ENCODE measurements at regions not wholly inside any gene's neighbourhood (a gene's known extent, or its start where the extent isn't known, plus 50 kb on each side); places are given as distances from the start of the nearest gene placed in this dataset.

- Mint-ChIP-seq H3K9me3 (no peaks in the 10 kb centered on the region), H3K36me3 (ENCODE audit: low read depth) (no peaks in the 10 kb centered on the region), H3K4me1 (peaks cover 58% of the 10 kb centered on the region), H3K4me3 (no peak overlapping the region), H3K27ac (ENCODE audit: unreplicated experiment) (no peak overlapping the region), H3K27me3 (ENCODE audit: low read depth) (no peaks in the 10 kb centered on the region)
- TF ChIP-seq CTCF (conservative IDR thresholded peaks at IDR 0.05), result no peak
- DNase-seq (ENCODE audit: low read depth, low spot score), result no peak
Measured at GRCh38 chr5:125154301-125155110, 408.1 kb upstream of the ZNF608 start.

GRCh38 chr5:125160787-125161502 is 414.5 kb upstream of the ZNF608 start:
- H3K4me1 Mint-ChIP-seq, result peaks cover 16% of the 10 kb centered on the region
- no peak for DNase-seq (ENCODE audit: low read depth, low spot score)
- no peak overlapping the region for H3K4me3 Mint-ChIP-seq
- no peaks in the 10 kb centered on the region for H3K27me3 Mint-ChIP-seq (ENCODE audit: low read depth)
- no peak overlapping the region for H3K27ac Mint-ChIP-seq (ENCODE audit: unreplicated experiment)
- TF ChIP-seq CTCF (conservative IDR thresholded peaks at IDR 0.05), result no peak
- peaks cover 23% of the 10 kb centered on the region for H3K9me3 Mint-ChIP-seq
- peaks cover 29% of the 10 kb centered on the region for H3K36me3 Mint-ChIP-seq (ENCODE audit: low read depth)

- Mint-ChIP-seq H3K27ac (ENCODE audit: unreplicated experiment) (no peak overlapping the region), H3K4me3 (no peak overlapping the region), H3K4me1 (peaks cover 5% of the 10 kb centered on the region), H3K9me3 (peaks cover 32% of the 10 kb centered on the region), H3K27me3 (ENCODE audit: low read depth) (no peaks in the 10 kb centered on the region), H3K36me3 (ENCODE audit: low read depth) (peaks cover 41% of the 10 kb centered on the region)
- no peak for DNase-seq (ENCODE audit: low read depth, low spot score)
- no peak for TF ChIP-seq CTCF (conservative IDR thresholded peaks at IDR 0.05)
Measured at GRCh38 chr5:125162714-125163113, 416.3 kb upstream of the ZNF608 start.

GRCh38 chr5:125169396-125169795 is 423.0 kb upstream of the ZNF608 start:
- H3K9me3 Mint-ChIP-seq, result peaks cover 24% of the 10 kb centered on the region
- no peaks in the 10 kb centered on the region for H3K27me3 Mint-ChIP-seq (ENCODE audit: low read depth)
- H3K4me3 Mint-ChIP-seq, result no peak overlapping the region
- DNase-seq (ENCODE audit: low read depth, low spot score), result no peak
- peaks cover 27% of the 10 kb centered on the region for H3K36me3 Mint-ChIP-seq (ENCODE audit: low read depth)
- peaks cover 5% of the 10 kb centered on the region for H3K4me1 Mint-ChIP-seq
- TF ChIP-seq CTCF (conservative IDR thresholded peaks at IDR 0.05), result no peak
- H3K27ac Mint-ChIP-seq (ENCODE audit: unreplicated experiment), result no peak overlapping the region

DNA sequence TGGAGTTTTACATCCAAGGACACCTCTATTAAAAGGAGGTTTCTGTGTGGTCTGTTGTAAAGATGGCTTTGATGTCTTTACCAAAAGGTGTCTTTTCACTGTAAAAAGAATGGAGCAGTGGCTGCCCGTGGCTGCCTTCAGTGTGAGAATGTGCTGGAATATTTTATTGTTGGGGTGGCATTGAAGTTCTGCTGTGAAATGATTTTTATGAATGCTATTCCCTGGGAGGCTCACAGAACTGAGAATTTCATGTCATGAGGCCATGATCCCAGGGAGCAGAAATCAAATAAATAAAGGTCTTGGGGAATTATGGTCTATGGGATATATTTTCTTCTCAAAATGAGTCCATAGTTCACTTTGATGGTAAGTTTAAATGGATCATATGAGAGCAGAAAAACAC is 425.2 kb upstream of the ZNF608 start:
- H3K4me3 Mint-ChIP-seq, result no peak overlapping the region
- peaks cover 5% of the 10 kb centered on the region for H3K4me1 Mint-ChIP-seq
- H3K27ac Mint-ChIP-seq (ENCODE audit: unreplicated experiment), result no peak overlapping the region
- H3K27me3 Mint-ChIP-seq (ENCODE audit: low read depth), result no peaks in the 10 kb centered on the region
- no peak for DNase-seq (ENCODE audit: low read depth, low spot score)
- H3K9me3 Mint-ChIP-seq, result peaks cover 10% of the 10 kb centered on the region
- peaks cover 12% of the 10 kb centered on the region for H3K36me3 Mint-ChIP-seq (ENCODE audit: low read depth)
- no peak for TF ChIP-seq CTCF (conservative IDR thresholded peaks at IDR 0.05)

All from neural crest cell (in vitro differentiated cells).